Type B pancreatic cell (in vitro differentiated cells): ENCODE measurements at regions not wholly inside any gene's neighbourhood (a gene's known extent, or its start where the extent isn't known, plus 50 kb on each side); places are given as distances from the start of the nearest gene placed in this dataset.

ENCODE experiments used
- DNase-seq: peaks from one replicate; pipeline ENCODE4 v3.0.0; 2021; ENCODE audit warnings: mixed read lengths; ENCODE audit not compliant: unreplicated experiment; ENCODE audit errors: extremely low spot score
- H3K27ac Mint-ChIP-seq: 2 replicates; pipeline ENCODE4 v1.8.0; 2021; ENCODE audit warnings: mild to moderate bottlenecking, mixed read lengths
- H3K27me3 Mint-ChIP-seq: 2 replicates; pipeline ENCODE4 v1.8.0; 2021; ENCODE audit warnings: mixed read lengths
- H3K36me3 Mint-ChIP-seq: 2 replicates; pipeline ENCODE4 v1.8.0; 2021; ENCODE audit warnings: mixed read lengths
- H3K4me1 Mint-ChIP-seq: one replicate; pipeline ENCODE4 v1.8.0; 2021; ENCODE audit warnings: mixed read lengths; ENCODE audit not compliant: unreplicated experiment
- H3K4me3 Mint-ChIP-seq: 2 replicates; pipeline ENCODE4 v1.8.0; 2021; ENCODE audit warnings: mild to moderate bottlenecking, mixed read lengths
- H3K9me3 Mint-ChIP-seq: 2 replicates; pipeline ENCODE4 v1.8.0; 2021; ENCODE audit warnings: mixed read lengths
- TF ChIP-seq, protein P1 (sequence below): fragments of 200-600 bp; sonication (generic); conservative IDR thresholded peaks from 2 replicates; pipeline ENCODE4 v1.5.0; 2021; ENCODE audit warnings: antibody characterized with exemption, mild to moderate bottlenecking

DNA sequence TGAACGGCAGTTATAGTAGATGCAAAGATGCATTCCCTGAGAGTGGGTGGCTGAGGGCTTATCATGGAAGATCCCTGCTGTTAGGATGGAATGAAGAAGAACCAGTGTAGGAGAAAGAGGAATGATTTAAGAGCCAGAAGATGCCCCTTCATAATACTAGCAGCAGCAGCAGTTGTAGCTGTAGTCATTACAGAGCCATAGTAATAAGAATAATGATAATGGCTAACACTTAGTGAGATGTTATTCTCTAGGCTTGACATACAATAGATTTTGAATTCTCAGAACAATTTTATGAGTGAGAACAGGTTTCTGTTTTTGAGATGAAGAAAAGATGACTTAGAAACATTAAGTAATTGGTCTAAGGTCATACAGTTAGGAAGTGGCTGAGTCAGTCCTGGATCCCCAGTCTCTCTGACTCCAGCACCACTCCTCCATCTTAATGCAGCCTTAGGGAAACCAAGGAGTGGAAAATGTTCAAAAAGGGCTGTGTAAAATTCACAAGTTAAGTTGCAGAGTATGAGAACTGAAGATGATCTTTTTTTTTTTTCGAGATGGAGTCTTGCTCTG lies 459.4 kb upstream of the SGCD start:
- peaks cover 4% of the 10 kb centered on the region for H3K27me3 Mint-ChIP-seq
- no peaks in the 10 kb centered on the region for H3K36me3 Mint-ChIP-seq
- H3K4me1 Mint-ChIP-seq, result peaks cover 19% of the 10 kb centered on the region
- TF ChIP-seq, protein P1, sequence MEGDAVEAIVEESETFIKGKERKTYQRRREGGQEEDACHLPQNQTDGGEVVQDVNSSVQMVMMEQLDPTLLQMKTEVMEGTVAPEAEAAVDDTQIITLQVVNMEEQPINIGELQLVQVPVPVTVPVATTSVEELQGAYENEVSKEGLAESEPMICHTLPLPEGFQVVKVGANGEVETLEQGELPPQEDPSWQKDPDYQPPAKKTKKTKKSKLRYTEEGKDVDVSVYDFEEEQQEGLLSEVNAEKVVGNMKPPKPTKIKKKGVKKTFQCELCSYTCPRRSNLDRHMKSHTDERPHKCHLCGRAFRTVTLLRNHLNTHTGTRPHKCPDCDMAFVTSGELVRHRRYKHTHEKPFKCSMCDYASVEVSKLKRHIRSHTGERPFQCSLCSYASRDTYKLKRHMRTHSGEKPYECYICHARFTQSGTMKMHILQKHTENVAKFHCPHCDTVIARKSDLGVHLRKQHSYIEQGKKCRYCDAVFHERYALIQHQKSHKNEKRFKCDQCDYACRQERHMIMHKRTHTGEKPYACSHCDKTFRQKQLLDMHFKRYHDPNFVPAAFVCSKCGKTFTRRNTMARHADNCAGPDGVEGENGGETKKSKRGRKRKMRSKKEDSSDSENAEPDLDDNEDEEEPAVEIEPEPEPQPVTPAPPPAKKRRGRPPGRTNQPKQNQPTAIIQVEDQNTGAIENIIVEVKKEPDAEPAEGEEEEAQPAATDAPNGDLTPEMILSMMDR, result no peak
- DNase-seq, result no peak
- no peak overlapping the region for H3K4me3 Mint-ChIP-seq
- peaks cover 7% of the 10 kb centered on the region for H3K9me3 Mint-ChIP-seq
- H3K27ac Mint-ChIP-seq, result no peak overlapping the region

DNA sequence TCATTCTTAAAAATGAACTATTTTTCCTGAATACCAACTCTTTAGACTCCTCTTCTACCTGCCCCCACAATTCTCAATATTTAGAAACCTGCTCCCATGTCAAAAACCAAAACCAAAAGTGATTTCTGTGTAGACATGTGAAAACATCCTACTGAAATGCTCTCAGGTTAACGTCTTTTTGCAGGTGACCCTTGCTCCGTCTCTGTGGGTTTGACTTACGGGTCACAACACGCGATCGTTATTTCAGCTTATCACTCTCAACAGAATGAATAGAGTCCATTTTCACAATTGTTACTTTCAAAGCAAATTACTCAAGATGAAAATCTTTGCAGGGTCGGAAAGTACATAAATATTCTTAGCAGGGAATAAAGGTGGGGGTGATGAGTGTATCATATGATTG lies 456.3 kb upstream of the SGCD start:
- peaks cover 21% of the 10 kb centered on the region for H3K4me1 Mint-ChIP-seq
- peaks cover 4% of the 10 kb centered on the region for H3K27me3 Mint-ChIP-seq
- H3K36me3 Mint-ChIP-seq, result no peaks in the 10 kb centered on the region
- DNase-seq, result no peak
- TF ChIP-seq, protein P1, result no peak
- no peak overlapping the region for H3K27ac Mint-ChIP-seq
- peaks cover 7% of the 10 kb centered on the region for H3K9me3 Mint-ChIP-seq
- no peak overlapping the region for H3K4me3 Mint-ChIP-seq

DNA sequence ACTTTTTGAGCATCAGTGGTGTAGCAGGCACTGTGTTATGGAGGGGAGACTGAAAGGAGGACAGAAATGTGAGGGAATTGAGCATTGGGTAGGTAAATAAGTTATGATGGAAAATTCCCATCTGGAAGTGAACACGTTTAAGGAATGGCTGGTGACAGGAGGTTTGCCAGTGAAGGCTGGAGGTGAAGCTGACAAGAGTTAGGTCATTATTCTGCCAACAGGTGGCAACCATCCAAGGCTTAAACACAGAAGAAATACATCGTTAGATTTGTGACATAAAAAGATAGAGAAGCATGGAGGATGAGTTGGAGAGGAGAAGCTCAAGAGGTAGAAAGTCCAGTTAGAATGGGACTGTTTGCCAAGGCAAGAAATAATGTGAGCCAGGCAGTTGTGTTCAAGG lies 455.3 kb upstream of the SGCD start:
- Mint-ChIP-seq H3K4me3 (no peak overlapping the region), H3K9me3 (peaks cover 7% of the 10 kb centered on the region), H3K4me1 (peaks cover 20% of the 10 kb centered on the region), H3K27me3 (peaks cover 4% of the 10 kb centered on the region), H3K27ac (no peak overlapping the region), H3K36me3 (no peaks in the 10 kb centered on the region)
- TF ChIP-seq, protein P1, result no peak
- DNase-seq, result no peak

- no peaks in the 10 kb centered on the region for H3K9me3 Mint-ChIP-seq
- no peak overlapping the region for H3K27ac Mint-ChIP-seq
- no peaks in the 10 kb centered on the region for H3K36me3 Mint-ChIP-seq
- TF ChIP-seq, protein P1, result no peak
- peaks cover 12% of the 10 kb centered on the region for H3K4me1 Mint-ChIP-seq
- DNase-seq, result no peak
- H3K27me3 Mint-ChIP-seq, result peaks cover 4% of the 10 kb centered on the region
- H3K4me3 Mint-ChIP-seq, result no peak overlapping the region
Observed at GRCh38 chr5:155872629-155873220, 454.2 kb upstream of the SGCD start.

- Mint-ChIP-seq H3K4me3 (no peak overlapping the region), H3K9me3 (no peaks in the 10 kb centered on the region), H3K27ac (no peak overlapping the region), H3K36me3 (no peaks in the 10 kb centered on the region), H3K4me1 (peaks cover 4% of the 10 kb centered on the region), H3K27me3 (no peaks in the 10 kb centered on the region)
- no peak for DNase-seq
- TF ChIP-seq, protein P1, result no peak
Observed at GRCh38 chr5:155878991-155879575, 447.9 kb upstream of the SGCD start.
